ENCODE measurements at regions not wholly inside any gene's neighbourhood (a gene's known extent, or its start where the extent isn't known, plus 50 kb on each side); places are given as distances from the start of the nearest gene placed in this dataset.

DNA sequence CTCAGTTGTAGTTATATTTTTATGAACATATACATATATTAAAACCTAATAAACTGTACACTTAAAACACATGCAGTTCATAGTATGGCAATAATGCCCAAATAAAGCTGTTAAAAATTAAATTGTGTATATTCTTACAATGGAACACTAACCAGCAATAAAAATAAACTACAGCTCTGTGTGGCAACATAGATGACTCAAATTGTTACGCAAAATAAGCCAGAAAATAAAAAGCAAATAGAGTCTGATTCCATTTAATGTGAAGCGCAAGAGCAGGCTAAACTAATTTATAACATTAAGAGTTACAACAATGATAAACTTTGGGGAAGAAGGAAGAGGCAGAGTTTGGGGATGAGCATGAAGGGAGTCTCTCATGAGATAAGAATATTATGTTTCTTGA is 597.3 kb downstream of the TLE1 start:
- no peak for TF ChIP-seq POLR2A (IDR thresholded peaks at IDR 0.05)
- TF ChIP-seq, protein P1, sequence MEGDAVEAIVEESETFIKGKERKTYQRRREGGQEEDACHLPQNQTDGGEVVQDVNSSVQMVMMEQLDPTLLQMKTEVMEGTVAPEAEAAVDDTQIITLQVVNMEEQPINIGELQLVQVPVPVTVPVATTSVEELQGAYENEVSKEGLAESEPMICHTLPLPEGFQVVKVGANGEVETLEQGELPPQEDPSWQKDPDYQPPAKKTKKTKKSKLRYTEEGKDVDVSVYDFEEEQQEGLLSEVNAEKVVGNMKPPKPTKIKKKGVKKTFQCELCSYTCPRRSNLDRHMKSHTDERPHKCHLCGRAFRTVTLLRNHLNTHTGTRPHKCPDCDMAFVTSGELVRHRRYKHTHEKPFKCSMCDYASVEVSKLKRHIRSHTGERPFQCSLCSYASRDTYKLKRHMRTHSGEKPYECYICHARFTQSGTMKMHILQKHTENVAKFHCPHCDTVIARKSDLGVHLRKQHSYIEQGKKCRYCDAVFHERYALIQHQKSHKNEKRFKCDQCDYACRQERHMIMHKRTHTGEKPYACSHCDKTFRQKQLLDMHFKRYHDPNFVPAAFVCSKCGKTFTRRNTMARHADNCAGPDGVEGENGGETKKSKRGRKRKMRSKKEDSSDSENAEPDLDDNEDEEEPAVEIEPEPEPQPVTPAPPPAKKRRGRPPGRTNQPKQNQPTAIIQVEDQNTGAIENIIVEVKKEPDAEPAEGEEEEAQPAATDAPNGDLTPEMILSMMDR (IDR thresholded peaks at IDR 0.05), result no peak

Measured in upper lobe of left lung (tissue), 4 donors.